ENCODE measurements at regions not wholly inside any gene's neighbourhood (a gene's known extent, or its start where the extent isn't known, plus 50 kb on each side); places are given as distances from the start of the nearest gene placed in this dataset.

GRCh38 chr2:157061799-157062198 lies 195.7 kb upstream of the GALNT5 start:
- intact Hi-C loops (cut with DNase I): no loop called here
- H3K4me3 ChIP-seq: no peak overlapping the region
- no peaks in the 10 kb centered on the region for H3K9me3 ChIP-seq
- no peak for DNase-seq
- no peaks in the 10 kb centered on the region for H3K4me1 ChIP-seq
- no peak overlapping the region for H3K27ac ChIP-seq
- WGBS, 4 donors: 58 to 73% (median 65%) methylated on average over 2 of the region's 2 CpGs
- H3K36me3 ChIP-seq: no peaks in the 10 kb centered on the region
- no peak for ATAC-seq
- no peaks in the 10 kb centered on the region for H3K27me3 ChIP-seq
- no peak for TF ChIP-seq CTCF (IDR thresholded peaks at IDR 0.05)
- TF ChIP-seq POLR2A (IDR thresholded peaks at IDR 0.05): no peak

GRCh38 chr2:157067562-157067961 lies 189.9 kb upstream of the GALNT5 start:
- Histone ChIP-seq H3K9me3 (peaks cover 0 to 9% (median 0%) of the 10 kb centered on the region in 12 donors), H3K27ac (no peak overlapping the region), H3K4me1 (no peaks in the 10 kb centered on the region), H3K4me3 (no peak overlapping the region), H3K27me3 (no peaks in the 10 kb centered on the region), H3K36me3 (no peaks in the 10 kb centered on the region)
- 73 to 78% (median 74%) methylated on average over 2 of the region's 2 CpGs for WGBS, 4 donors
- ATAC-seq (no peak), DNase-seq (no peak)
- TF ChIP-seq CTCF (IDR thresholded peaks at IDR 0.05): no peak
- TF ChIP-seq POLR2A (IDR thresholded peaks at IDR 0.05): no peak
- intact Hi-C loops (cut with DNase I): no loop called here

- ATAC-seq: no peak
- Histone ChIP-seq H3K9me3 (peaks cover 0 to 14% (median 0%) of the 10 kb centered on the region in 12 donors), H3K27me3 (no peaks in the 10 kb centered on the region)
These were observed 189.3 kb upstream of the GALNT5 start for GRCh38 chr2:157068237-157068636.

GRCh38 chr2:157075924-157076323 lies 181.6 kb upstream of the GALNT5 start:
- intact Hi-C loops (cut with DNase I): no loop called here
- TF ChIP-seq POLR2A (IDR thresholded peaks at IDR 0.05): no peak
- TF ChIP-seq CTCF (IDR thresholded peaks at IDR 0.05): no peak
- Histone ChIP-seq H3K4me1 (peaks cover 0 to 5% (median 0%) of the 10 kb centered on the region in 12 donors), H3K27ac (no peak overlapping the region), H3K36me3 (no peaks in the 10 kb centered on the region), H3K4me3 (no peak overlapping the region), H3K27me3 (no peaks in the 10 kb centered on the region), H3K9me3 (peaks cover 0 to 15% (median 0%) of the 10 kb centered on the region in 12 donors)
- DNase-seq: no peak
- 53 to 68% (median 55%) methylated on average over 2 of the region's 2 CpGs for WGBS, 4 donors
- peak in 2 of 4 donors; percentile 49 to 51 for ATAC-seq

More at GRCh38 chr2:157068237-157068636, 189.3 kb upstream of the GALNT5 start:
- H3K27ac ChIP-seq: no peak overlapping the region
- 74 to 91% (median 82%) methylated on average over 1 of the region's 1 CpG for WGBS, 4 donors
- H3K36me3 ChIP-seq: no peaks in the 10 kb centered on the region
- intact Hi-C loops (cut with DNase I): no loop called here
- no peak overlapping the region for H3K4me3 ChIP-seq
- no peak for DNase-seq
- TF ChIP-seq CTCF (IDR thresholded peaks at IDR 0.05): no peak
- TF ChIP-seq POLR2A (IDR thresholded peaks at IDR 0.05): no peak
- H3K4me1 ChIP-seq: no peaks in the 10 kb centered on the region

All from heart left ventricle (tissue), 16 donors.